H1 (cell line): ENCODE measurements at regions not wholly inside any gene's neighbourhood (a gene's known extent, or its start where the extent isn't known, plus 50 kb on each side); places are given as distances from the start of the nearest gene placed in this dataset.

Source experiments
- CTCF ChIA-PET: fragments of 300-600 bp; sonication (Branson Sonifier 250); formaldehyde crosslinking; loops from one replicate; lab custom pipeline; 2021; ENCODE audit not compliant: partially characterized antibody; lab: Charles Lee
- POLR2A ChIA-PET: fragments of 300-600 bp; sonication (Branson Sonifier 250); formaldehyde crosslinking; loops from one replicate; lab custom pipeline; 2021; ENCODE audit warnings: inconsistent platforms; ENCODE audit not compliant: partially characterized antibody; lab: Charles Lee
- DNase-seq, 2 experiments: peaks; one replicate each; pipeline versions ENCODE4 v3.0.0 to v3.0.0-alpha.2; 2010 to 2022; ENCODE audit warnings: low spot score in 2 of 2, low read depth in 1 of 2, mixed read lengths in 1 of 2
- FAIRE-seq: peaks from 2 replicates; lab custom pipeline; 2011; peaks lifted over from hg19 to GRCh38; lab: Jason Lieb, UNC
- H2AFZ ChIP-seq: 2 replicates; pipeline ENCODE4 v1.8.1; 2012; ENCODE audit warnings: low read length, inconsistent platforms
- H2AK5ac ChIP-seq: 2 replicates; pipeline ENCODE4 v1.6.1; 2013; ENCODE audit warnings: low read depth, low read length
- H2BK120ac ChIP-seq: replicated peaks from 2 replicates; pipeline ENCODE3; 2013; ENCODE audit warnings: low read depth, low read length, inconsistent platforms
- H2BK12ac ChIP-seq: 2 replicates; pipeline ENCODE4 v1.6.1; 2013; ENCODE audit warnings: low read depth, low read length
- H2BK15ac ChIP-seq: 2 replicates; pipeline ENCODE4 v1.6.1; 2013; ENCODE audit warnings: low read length
- H2BK20ac ChIP-seq: 2 replicates; pipeline ENCODE4 v1.6.1; 2013; ENCODE audit warnings: low read length
- H2BK5ac ChIP-seq: 2 replicates; pipeline ENCODE4 v1.6.1; 2013; ENCODE audit warnings: low read depth, low read length
- H3K14ac ChIP-seq: 2 replicates; pipeline ENCODE4 v1.6.1; 2013; ENCODE audit warnings: inconsistent platforms; ENCODE audit not compliant: insufficient read length
- H3K18ac ChIP-seq: 2 replicates; pipeline ENCODE4 v1.6.1; 2013; ENCODE audit warnings: low read length; ENCODE audit errors: extremely low read depth
- H3K23ac ChIP-seq: 2 replicates; pipeline ENCODE4 v1.6.1; 2013; ENCODE audit warnings: inconsistent platforms; ENCODE audit not compliant: insufficient read length
- H3K23me2 ChIP-seq: 2 replicates; pipeline ENCODE4 v1.6.1; 2013; ENCODE audit warnings: low read depth, low read length
- H3K27ac ChIP-seq: 2 replicates; pipeline ENCODE4 v1.6.1; 2011; ENCODE audit warnings: low read depth, low read length, inconsistent platforms
- H3K27me3 ChIP-seq, 4 experiments: replicated peaks in 1 of 4; 1 replicate in 1 of 4; 2 replicates in 3 of 4; pipeline versions ENCODE4 v1.6.1 to v1.8.1; 2011 to 2013; ENCODE audit warnings: low read length in 3 of 4, mild to moderate bottlenecking in 3 of 4, inconsistent platforms in 2 of 4, mixed read lengths in 2 of 4, moderate library complexity in 1 of 4; ENCODE audit not compliant: control insufficient read depth in 3 of 4, insufficient read depth in 3 of 4; ENCODE audit errors: extremely low read depth in 1 of 4
- H3K36me3 ChIP-seq, 4 experiments: 2 replicates each; pipeline versions ENCODE4 v1.6.1 to v1.8.1; 2011 to 2013; ENCODE audit warnings: mild to moderate bottlenecking in 4 of 4, low read length in 3 of 4, moderate library complexity in 2 of 4, control low read depth in 1 of 4, inconsistent platforms in 1 of 4; ENCODE audit not compliant: insufficient read depth in 4 of 4, control insufficient read depth in 2 of 4
- H3K4ac ChIP-seq: replicated peaks from 2 replicates; pipeline ENCODE3; 2013; ENCODE audit warnings: low read length, low read depth, mixed read lengths, inconsistent platforms; ENCODE audit not compliant: insufficient read length
- H3K4me1 ChIP-seq, 4 experiments: replicated peaks in 1 of 4; 1 replicate in 1 of 4; 2 replicates in 3 of 4; pipeline versions ENCODE4 v1.6.1 to v1.8.1; 2011 to 2013; ENCODE audit warnings: low read length in 3 of 4, inconsistent platforms in 2 of 4, mixed read lengths in 1 of 4; ENCODE audit not compliant: insufficient read depth in 4 of 4, control insufficient read depth in 3 of 4
- H3K4me2 ChIP-seq, 2 experiments: 2 replicates each; pipeline versions ENCODE4 v1.6.1 to v1.8.1; 2011 to 2013; ENCODE audit warnings: low read depth in 2 of 2, low read length in 2 of 2, control low read depth in 1 of 2, inconsistent platforms in 1 of 2, mild to moderate bottlenecking in 1 of 2; ENCODE audit not compliant: insufficient read depth in 1 of 2
- H3K4me3 ChIP-seq, 4 experiments: fragments of 200-600, 300-600 bp in 1 of 4; sonication (generic), shearing (Covaris generic), sonication (Bioruptor Twin) in 1 of 4; 2 replicates each; pipeline versions ENCODE4 v1.5.1 to v1.8.1; 2011 to 2016; ENCODE audit warnings: low read length in 4 of 4, low read depth in 3 of 4, control low read depth in 2 of 4, inconsistent platforms in 2 of 4, mild to moderate bottlenecking in 2 of 4, mixed read lengths in 1 of 4, moderate library complexity in 1 of 4; ENCODE audit not compliant: insufficient read depth in 2 of 4; ENCODE audit errors: extremely low read depth in 1 of 4
- H3K56ac ChIP-seq: replicated peaks from 2 replicates; pipeline ENCODE3; 2013; ENCODE audit warnings: low read depth, mild to moderate bottlenecking, mixed read lengths, low read length, inconsistent platforms; ENCODE audit not compliant: insufficient read length
- H3K79me1 ChIP-seq: 2 replicates; pipeline ENCODE4 v1.6.1; 2013; ENCODE audit warnings: low read depth, low read length, control low read depth
- H3K79me2 ChIP-seq, 2 experiments: 2 replicates each; pipeline versions ENCODE4 v1.6.1 to v1.8.1; 2012 to 2013; ENCODE audit warnings: low read length in 2 of 2, mild to moderate bottlenecking in 2 of 2, inconsistent platforms in 1 of 2; ENCODE audit not compliant: insufficient read depth in 2 of 2, control insufficient read depth in 1 of 2
- H3K9ac ChIP-seq, 4 experiments: replicated peaks in 1 of 4; 1 replicate in 1 of 4; 2 replicates in 3 of 4; pipeline versions ENCODE4 v1.6.1 to v1.8.1; 2011 to 2013; ENCODE audit warnings: low read depth in 3 of 4, low read length in 3 of 4, control low read depth in 2 of 4, mild to moderate bottlenecking in 2 of 4, moderate library complexity in 2 of 4, inconsistent platforms in 1 of 4; ENCODE audit errors: extremely low read depth in 1 of 4
- H3K9me3 ChIP-seq, 2 experiments: 2 replicates each; pipeline versions ENCODE4 v1.6.1 to v1.8.1; 2012 to 2013; ENCODE audit warnings: mild to moderate bottlenecking in 2 of 2, moderate library complexity in 2 of 2, control low read depth in 1 of 2, inconsistent platforms in 1 of 2, low read depth in 1 of 2, low read length in 1 of 2, mixed read lengths in 1 of 2; ENCODE audit not compliant: insufficient read depth in 2 of 2
- H4K20me1 ChIP-seq, 2 experiments: replicated peaks in 1 of 2; 2 replicates each; pipeline versions ENCODE3 to v1.8.1; 2011 to 2013; ENCODE audit warnings: inconsistent platforms in 2 of 2, low read length in 2 of 2, mild to moderate bottlenecking in 1 of 2; ENCODE audit not compliant: insufficient read depth in 2 of 2, control insufficient read depth in 1 of 2
- H4K5ac ChIP-seq: 2 replicates; pipeline ENCODE4 v1.6.1; 2013; ENCODE audit warnings: low read length, low read depth, mixed read lengths, inconsistent platforms; ENCODE audit not compliant: insufficient read length
- H4K8ac ChIP-seq: 2 replicates; pipeline ENCODE4 v1.8.0; 2013; ENCODE audit warnings: mild to moderate bottlenecking, moderate library complexity, low read length, inconsistent platforms; ENCODE audit not compliant: insufficient read depth; ENCODE audit errors: extremely low read depth
- H4K91ac ChIP-seq: replicated peaks from 2 replicates; pipeline ENCODE3; 2013; ENCODE audit warnings: low read length, mixed read lengths, inconsistent platforms; ENCODE audit not compliant: insufficient read length
- JUND ChIP-seq: IDR thresholded peaks from 2 replicates; pipeline ENCODE4 v1.6.1; 2011; ENCODE audit warnings: mild to moderate bottlenecking, improper control_type of control experiment, low read length
- SP1 ChIP-seq: IDR thresholded peaks from 2 replicates; pipeline ENCODE4 v1.6.1; 2011; ENCODE audit warnings: low read depth, low read length
- SUZ12 ChIP-seq: fragments of 200-600 bp; sonication (generic); IDR thresholded peaks from 2 replicates; pipeline ENCODE4 v1.6.1; 2012; ENCODE audit warnings: mild to moderate bottlenecking, inconsistent platforms, low read length, moderate library complexity, mixed read lengths
- WGBS, 2 experiments: shearing (Covaris generic) in 1 of 2; methylation state at CpG; one replicate each; pipeline versions ENCODE4 v1.1.6 to v1.1.7; 2013 to 2015; ENCODE audit warnings: low lambda C conversion rate in 2 of 2, mixed read lengths in 2 of 2, inconsistent platforms in 1 of 2, low coverage in 1 of 2, missing lambda C conversion rate in 1 of 2; ENCODE audit not compliant: insufficient replicate concordance in 2 of 2, insufficient coverage in 1 of 2, insufficient read length in 1 of 2; ENCODE audit errors: extremely low coverage in 1 of 2, missing lambda C conversion rate in 1 of 2; 5-methylcytosine and 5-hydroxymethylcytosine counted together

DNA sequence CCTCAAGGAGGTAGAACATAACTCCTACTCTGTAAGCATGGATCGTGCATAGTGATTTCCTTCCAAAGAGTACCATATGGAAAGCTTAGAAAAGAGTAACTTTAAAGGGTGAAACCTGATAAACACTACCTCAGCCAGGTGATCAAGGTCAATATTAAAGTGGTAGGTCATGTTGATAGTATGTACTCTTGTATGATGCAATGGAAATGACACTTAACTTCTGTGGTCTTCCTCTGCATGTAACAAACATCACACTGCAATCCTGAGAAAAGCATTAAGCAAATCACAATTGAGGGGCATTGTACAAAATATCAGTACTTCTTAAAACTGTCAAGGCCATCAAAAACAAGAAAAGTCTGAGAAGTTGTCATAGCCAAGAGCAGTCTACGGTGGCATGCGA, 83.8 kb downstream of the LEPR start:
- no peak for TF ChIP-seq JUND
- no peak for TF ChIP-seq SP1
- TF ChIP-seq SUZ12 = no peak
- Histone ChIP-seq H3K4me3 (no peak overlapping the region), H3K36me3 (no peaks in the 10 kb centered on the region), H3K9me3 (no peaks in the 10 kb centered on the region), H4K5ac (no peak overlapping the region), H3K23me2 (no peaks in the 10 kb centered on the region), H3K4me1 (no peaks in the 10 kb centered on the region; a peak in 1 of 7 replicates), H3K27ac (no peak overlapping the region), H4K20me1 (no peaks in the 10 kb centered on the region), H2BK15ac (no peak overlapping the region), H2BK5ac (no peak overlapping the region), H3K4ac (no peak overlapping the region), H3K79me1 (no peaks in the 10 kb centered on the region), H2BK12ac (no peak overlapping the region), H3K56ac (no peak overlapping the region), H3K9ac (no peak overlapping the region), H4K91ac (no peak overlapping the region), H2BK20ac (no peak overlapping the region), H2BK120ac (no peak overlapping the region), H3K4me2 (no peak overlapping the region), H3K79me2 (no peaks in the 10 kb centered on the region), H4K8ac (no peak overlapping the region), H3K27me3 (no peaks in the 10 kb centered on the region), H2AFZ (no peak overlapping the region), H3K14ac (no peak overlapping the region), H3K18ac (no peak overlapping the region), H3K23ac (no peak overlapping the region), H2AK5ac (no peak overlapping the region)
- CTCF ChIA-PET = interaction anchor here (0.6 kb wide), 1 partner anchor 70 kb away, joined by 5 read pairs; no protein-coding TSS in a partner anchor
- no peak for FAIRE-seq
- WGBS, 2 experiments = 95% methylated on average over 3 of the region's 3 CpGs; no CpG with 5 or more reads in 1 of the 2 experiments
- POLR2A ChIA-PET = no interaction called here
- DNase-seq = no peak
